ENCODE measurements at regions not wholly inside any gene's neighbourhood (a gene's known extent, or its start where the extent isn't known, plus 50 kb on each side); places are given as distances from the start of the nearest gene placed in this dataset.

DNA sequence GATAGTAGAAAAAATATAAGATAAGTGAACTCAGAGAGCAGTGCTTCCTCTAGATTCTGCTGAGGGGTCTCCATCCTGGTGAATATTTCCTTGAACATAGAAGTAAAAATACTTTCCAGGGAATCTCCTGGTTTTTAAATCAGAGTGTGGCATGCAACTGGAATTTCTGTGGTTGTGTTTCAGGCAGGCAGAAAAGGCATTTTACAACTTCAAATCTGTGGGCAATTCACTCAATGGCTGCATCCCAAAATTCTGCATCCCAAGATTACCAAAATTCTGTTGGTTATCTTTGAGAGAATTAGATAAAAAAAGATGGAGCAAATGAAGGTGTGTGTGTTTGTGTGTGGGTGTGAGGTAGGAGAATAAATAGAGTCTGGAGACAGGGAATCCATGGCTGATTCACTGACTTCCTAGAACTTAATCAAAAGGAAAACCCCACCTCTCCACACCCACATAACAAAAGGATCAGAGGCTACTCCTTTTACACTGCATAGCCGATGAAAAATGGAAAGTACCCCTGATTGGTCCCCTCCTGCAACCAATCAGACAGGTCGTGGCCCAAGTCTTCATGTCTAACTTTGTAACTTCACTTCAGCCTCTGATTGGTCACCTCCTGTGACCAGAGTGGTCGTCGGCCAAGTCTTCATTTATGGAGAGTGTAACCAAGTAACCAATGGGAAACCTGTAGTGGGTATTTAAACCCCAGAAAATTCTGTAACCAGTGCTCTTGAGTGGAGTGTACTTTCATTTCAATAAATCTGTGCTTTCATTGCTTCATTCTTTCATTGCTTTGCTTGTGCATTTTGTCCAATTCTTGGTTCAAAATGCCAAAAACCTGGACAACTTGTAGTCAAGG is 112.8 kb downstream of the DLEU7 start:
- TF ChIP-seq POLR2A (IDR thresholded peaks at IDR 0.05; ENCODE audit: low read depth, low read length) (no peak), SPI1 (IDR thresholded peaks at IDR 0.05; ENCODE audit: low read depth, low read length) (no peak), POLR2AphosphoS5 (IDR thresholded peaks at IDR 0.05; ENCODE audit: low read depth, low read length) (no peak), TAF1 (IDR thresholded peaks at IDR 0.05; ENCODE audit: low read depth, low read length) (no peak), POU2F2 (IDR thresholded peaks at IDR 0.05; ENCODE audit: low read depth, low read length) (no peak), PAX5 (IDR thresholded peaks at IDR 0.05; ENCODE audit: insufficient read depth, low read length, severe bottlenecking) (no peak)

Data from GM12891 (cell line).